ENCODE measurements at regions not wholly inside any gene's neighbourhood (a gene's known extent, or its start where the extent isn't known, plus 50 kb on each side); places are given as distances from the start of the nearest gene placed in this dataset.
"Not testable (repeated sequence)": the region's sequence is repeated elsewhere in the genome, so short reads cannot be mapped to it uniquely, and the experiment has no call there.

GRCh38 chr16:9670033-9670432, 512.2 kb downstream of the GRIN2A start (continued):
- no peak for TF ChIP-seq ZNF462 (CRISPR knock-in tag; IDR thresholded peaks at IDR 0.05)
- TF ChIP-seq JUNB (IDR thresholded peaks at IDR 0.05; ENCODE audit: unreplicated experiment), result no peak
- no peak for TF ChIP-seq ZNF331 (CRISPR knock-in tag; IDR thresholded peaks at IDR 0.05; ENCODE audit: low read depth)
- TF ChIP-seq POLR2AphosphoS5 (IDR thresholded peaks at IDR 0.05; ENCODE audit: low read depth), result no peak
- TF ChIP-seq EZH2phosphoT487 (IDR thresholded peaks at IDR 0.05; ENCODE audit: unreplicated experiment), result no peak
- no peak for TF ChIP-seq CREB1 (CRISPR knock-in tag; IDR thresholded peaks at IDR 0.05; ENCODE audit: low read depth)
- no peak for TF ChIP-seq ZNF114 (CRISPR knock-in tag; IDR thresholded peaks at IDR 0.05)
- no peak for TF ChIP-seq CTCF (conservative IDR thresholded peaks at IDR 0.05; ENCODE audit: low read depth in 2 of 2)

- not testable (repeated sequence) for H3K36me3 ChIP-seq (ENCODE audit: insufficient read depth); H3K4me3 Mint-ChIP-seq; H3K9me2 ChIP-seq (ENCODE audit: insufficient read depth); H3K27ac Mint-ChIP-seq; H3K9me3 Mint-ChIP-seq; H2AFZ ChIP-seq; H4K20me1 ChIP-seq (replicated peaks; ENCODE audit: insufficient read depth); H3K27me3 ChIP-seq (ENCODE audit: insufficient read depth); H3K4me3 ChIP-seq; H3K79me2 ChIP-seq (replicated peaks; ENCODE audit: insufficient read depth)
- H3K27me3 Mint-ChIP-seq (ENCODE audit: insufficient read depth, low read depth, poor library complexity), result peaks cover 15% of the 10 kb centered on the region
- peaks cover 11% of the 10 kb centered on the region; the same call in 1 of the 2 replicates for H3F3A ChIP-seq (replicated peaks; ENCODE audit: low read depth)
- ATAC-seq, result peak; percentile 43
- TF ChIP-seq CREB1 (CRISPR knock-in tag; IDR thresholded peaks at IDR 0.05; ENCODE audit: low read depth), result peak; percentile 33; the same call in 1 of the 2 replicates
- peak; percentile 95 for TF ChIP-seq NANOG (IDR thresholded peaks at IDR 0.05; ENCODE audit: borderline replicate concordance)
- peak; percentile 77 for DNase-seq (ENCODE audit: low spot score)
- H3K4me1 ChIP-seq (ENCODE audit: insufficient read depth), result peaks cover 22% of the 10 kb centered on the region
- H3K4me2 ChIP-seq, result peak overlapping the region; percentile 37; the same call in 1 of the 2 replicates
- H3K4me1 Mint-ChIP-seq, result peaks cover 28% of the 10 kb centered on the region
- H3K36me3 Mint-ChIP-seq (ENCODE audit: low read depth), result peaks cover 22% of the 10 kb centered on the region
- H3K27ac ChIP-seq (ENCODE audit: low read depth), result peak overlapping the region; percentile 98
Observed at GRCh38 chr16:9670616-9671015, 511.6 kb downstream of the GRIN2A start.
